HCT116 (cell line): ENCODE measurements at regions not wholly inside any gene's neighbourhood (a gene's known extent, or its start where the extent isn't known, plus 50 kb on each side); places are given as distances from the start of the nearest gene placed in this dataset.

Experiments
- ATAC-seq: fragments of 200-7000 bp; cut with Tn5 transposase; 2 replicates; pipeline ENCODE4 v1.9.1; 2020; ENCODE audit warnings: mild to moderate bottlenecking, moderate library complexity
- BruUV-seq: library from RNA; stranded (reverse); fragments of 400-500 nt; replicated peaks from 2 replicates; lab custom pipeline; 2021; lab: Mats Ljungman, UMichigan
- CTCF ChIA-PET: fragments of 300-600 bp; sonication (Branson Sonifier 250); formaldehyde crosslinking; loops from one replicate; lab custom pipeline; 2021; ENCODE audit warnings: antibody characterized with exemption; lab: Charles Lee
- POLR2A ChIA-PET: fragments of 300-600, 350-600 bp; sonication (Branson Sonifier 250); formaldehyde crosslinking; loops from one replicate; lab custom pipeline; 2021; ENCODE audit warnings: antibody characterized with exemption; lab: Charles Lee
- RAD21 ChIA-PET, 2 experiments: fragments of 300-600 bp; sonication (Branson Sonifier 250); formaldehyde crosslinking; loops; one replicate each; lab custom pipeline; 2023; ENCODE audit warnings: low total read pairs in 2 of 2; ENCODE audit not compliant: uncharacterized antibody in 2 of 2, unreplicated experiment in 2 of 2, low non-redundant PET in 1 of 2; lab: Charles Lee
- DNase-seq: peaks from one replicate; pipeline ENCODE4 v3.0.0-alpha.2; 2010; ENCODE audit warnings: low read depth, low spot score
- H2AFZ ChIP-seq: fragments of 200-600 bp; shearing (Covaris generic), sonication (generic); 2 replicates; pipeline ENCODE4 v1.6.1; 2017; ENCODE audit warnings: low read depth, mixed run types, mixed read lengths, antibody characterized with exemption, low read length; ENCODE audit not compliant: poor library complexity, severe bottlenecking
- H3K27ac ChIP-seq: 2 replicates; pipeline ENCODE4 v1.5.1; 2012; ENCODE audit warnings: low read depth, low read length
- H3K27me3 ChIP-seq: fragments of 200-600 bp; sonication (generic); 2 replicates; pipeline ENCODE4 v1.6.1; 2016; ENCODE audit warnings: mixed run types, low read length, mixed read lengths; ENCODE audit not compliant: insufficient read depth
- H3K36me3 ChIP-seq, 2 experiments: fragments of 200-500 bp in 1 of 2; fragments of 200-600 bp in 1 of 2; sonication (Bioruptor generic) in 1 of 2; sonication (generic) in 1 of 2; 2 replicates each; pipeline versions ENCODE4 v1.5.1 to v1.6.1; 2014 to 2016; ENCODE audit warnings: low read length in 2 of 2, inconsistent platforms in 1 of 2, mixed read lengths in 1 of 2, mixed run types in 1 of 2; ENCODE audit not compliant: insufficient read depth in 2 of 2, control insufficient read depth in 1 of 2
- H3K4me1 ChIP-seq, 2 experiments: fragments of 200-600 bp in 1 of 2; sonication (generic) in 1 of 2; 2 replicates each; pipeline versions ENCODE4 v1.5.1 to v1.6.1; 2012 to 2017; ENCODE audit warnings: low read length in 2 of 2, inconsistent platforms in 1 of 2, mild to moderate bottlenecking in 1 of 2, mixed read lengths in 1 of 2, mixed run types in 1 of 2, moderate library complexity in 1 of 2; ENCODE audit not compliant: insufficient read depth in 2 of 2, control insufficient read depth in 1 of 2
- H3K4me2 ChIP-seq: fragments of 200-600 bp; sonication (generic); 2 replicates; pipeline ENCODE4 v1.6.1; 2017; ENCODE audit warnings: mixed run types, low read length, mixed read lengths
- H3K4me3 ChIP-seq, 2 experiments: fragments of 200-600 bp in 1 of 2; sonication (generic) in 1 of 2; replicated peaks in 1 of 2; 2 replicates each; pipeline ENCODE4 v1.5.1; 2011 to 2016; ENCODE audit warnings: low read length in 2 of 2, control low read depth in 1 of 2, low read depth in 1 of 2, mild to moderate bottlenecking in 1 of 2, mixed read lengths in 1 of 2, mixed run types in 1 of 2
- H3K79me2 ChIP-seq: fragments of 200-600 bp; sonication (generic); 2 replicates; pipeline ENCODE4 v1.6.1; 2017; ENCODE audit warnings: mild to moderate bottlenecking, mixed run types, low read length, moderate library complexity, mixed read lengths; ENCODE audit not compliant: insufficient read depth
- H3K9ac ChIP-seq: fragments of 200-600 bp; sonication (generic); 2 replicates; pipeline ENCODE4 v1.6.1; 2016; ENCODE audit warnings: low read length, mixed read lengths
- H3K9me2 ChIP-seq: fragments of 200-600 bp; sonication (generic), shearing (Covaris generic); 2 replicates; pipeline ENCODE4 v1.6.1; 2017; ENCODE audit warnings: mixed run types, mild to moderate bottlenecking, moderate library complexity; ENCODE audit not compliant: insufficient read depth
- H3K9me3 ChIP-seq, 2 experiments: fragments of 200-500 bp in 1 of 2; fragments of 200-600 bp in 1 of 2; sonication (Bioruptor generic) in 1 of 2; sonication (generic) in 1 of 2; 2 replicates each; pipeline ENCODE4 v1.6.1; 2014 to 2017; ENCODE audit warnings: low read length in 2 of 2, mixed read lengths in 2 of 2, inconsistent platforms in 1 of 2, low read depth in 1 of 2, mild to moderate bottlenecking in 1 of 2, mixed run types in 1 of 2, moderate library complexity in 1 of 2; ENCODE audit not compliant: control insufficient read depth in 1 of 2, insufficient read depth in 1 of 2
- H4K20me1 ChIP-seq: fragments of 200-600 bp; sonication (generic), shearing (Covaris generic); 2 replicates; pipeline ENCODE4 v1.6.1; 2017; ENCODE audit warnings: mixed run types, mild to moderate bottlenecking, moderate library complexity; ENCODE audit not compliant: insufficient read depth
- CEBPB ChIP-seq: IDR thresholded peaks from 2 replicates; pipeline ENCODE4 v1.6.1; 2012; ENCODE audit warnings: low read depth
- CTCF ChIP-seq, 3 experiments: fragments of 200-600 bp in 1 of 3; sonication (generic) in 1 of 3; IDR thresholded peaks in 2 of 3; conservative IDR thresholded peaks in 1 of 3; 2 replicates each; pipeline ENCODE4 v1.5.1; 2012 to 2017; ENCODE audit warnings: low read depth in 2 of 3, low read length in 2 of 3, antibody characterized with exemption in 1 of 3, borderline replicate concordance in 1 of 3, control low read depth in 1 of 3, mild to moderate bottlenecking in 1 of 3, mixed read lengths in 1 of 3, mixed run types in 1 of 3, moderate library complexity in 1 of 3; ENCODE audit not compliant: insufficient read depth in 1 of 3
- EGR1 ChIP-seq: IDR thresholded peaks from 2 replicates; pipeline ENCODE4 v1.6.1; 2012; ENCODE audit warnings: low read depth
- EZH2 ChIP-seq: fragments of 200-600 bp; sonication (generic); IDR thresholded peaks from 2 replicates; pipeline ENCODE4 v1.6.1; 2017; ENCODE audit warnings: antibody characterized with exemption, mixed run types
- EZH2phosphoT487 ChIP-seq: fragments of 200-600 bp; IDR thresholded peaks from 2 replicates; pipeline ENCODE4 v1.6.1; 2018; ENCODE audit warnings: antibody characterized with exemption, borderline replicate concordance
- FOSL1 ChIP-seq: IDR thresholded peaks from 2 replicates; pipeline ENCODE4 v1.6.1; 2012; ENCODE audit warnings: low read depth
- JUND ChIP-seq: IDR thresholded peaks from 2 replicates; pipeline ENCODE4 v1.6.1; 2012
- MAX ChIP-seq: IDR thresholded peaks from 2 replicates; pipeline ENCODE4 v1.6.1; 2012
- POLR2AphosphoS5 ChIP-seq: IDR thresholded peaks from 2 replicates; pipeline ENCODE4 v1.6.1; 2011; ENCODE audit warnings: mild to moderate bottlenecking, low read depth, low read length, moderate library complexity
- RAD21 ChIP-seq: IDR thresholded peaks from 2 replicates; pipeline ENCODE4 v1.6.1; 2012; ENCODE audit warnings: low read depth, mild to moderate bottlenecking
- REST ChIP-seq: IDR thresholded peaks from 2 replicates; pipeline ENCODE4 v1.6.1; 2012; ENCODE audit warnings: low read depth
- SIN3A ChIP-seq: IDR thresholded peaks from 2 replicates; pipeline ENCODE4 v1.6.1; 2012; ENCODE audit warnings: low read depth
- ZBTB33 ChIP-seq: IDR thresholded peaks from 2 replicates; pipeline ENCODE4 v1.6.1; 2011; ENCODE audit warnings: mild to moderate bottlenecking, low read length, moderate library complexity; ENCODE audit not compliant: insufficient replicate concordance; ENCODE audit errors: extremely low read depth
- ZFX ChIP-seq: fragments of 450-650 bp; IDR thresholded peaks from 2 replicates; pipeline ENCODE4 v1.6.1; 2017
- ZNF274 ChIP-seq: fragments of 200-500 bp; sonication (Bioruptor generic); IDR thresholded peaks from 2 replicates; pipeline ENCODE4 v1.6.1; 2014; ENCODE audit warnings: mild to moderate bottlenecking, low read depth, low read length, inconsistent platforms
- intact Hi-C: fragments of 100-400 bp; cut with micrococcal nuclease; formaldehyde crosslinking; loops from 2 replicates; pipeline ENCODE4 v1.10.0; 2022

GRCh38 chr4:65791111-65791811 is 121.0 kb upstream of the EPHA5 start:
- peaks cover 0 to 4% of the 10 kb centered on the region in 2 experiments; a peak in 2 of 4 replicates for H3K9me3 ChIP-seq
- H3K4me1 ChIP-seq: no peaks in the 10 kb centered on the region
- BruUV-seq: no TSS peak
- no peaks in the 10 kb centered on the region for H3K9me2 ChIP-seq
- H3K36me3 ChIP-seq: no peaks in the 10 kb centered on the region
- no peak for ATAC-seq
- H3K4me2 ChIP-seq: no peak overlapping the region
- no peaks in the 10 kb centered on the region for H3K27me3 ChIP-seq
- no peaks in the 10 kb centered on the region for H3K79me2 ChIP-seq
- H3K9ac ChIP-seq: no peak overlapping the region
- H4K20me1 ChIP-seq: no peaks in the 10 kb centered on the region
- ChIA-PET CTCF (no interaction called here), POLR2A (no interaction called here)
- no peak overlapping the region for H2AFZ ChIP-seq
- no peak overlapping the region for H3K27ac ChIP-seq
- DNase-seq: no peak
- TF ChIP-seq EZH2 (no peak), FOSL1 (no peak), EGR1 (no peak), RAD21 (no peak), SIN3A (no peak), CTCF (IDR thresholded peaks at IDR 0.05 in 2 of 3, conservative IDR thresholded peaks at IDR 0.05 in 1 of 3; ENCODE audit: borderline replicate concordance in 1 of 3, insufficient read depth in 1 of 3, low read depth in 2 of 3, low read length in 2 of 3) (no peak), ZFX (no peak), MAX (no peak), CEBPB (no peak), EZH2phosphoT487 (no peak), REST (no peak), ZNF274 (no peak), JUND (no peak), ZBTB33 (no peak), POLR2AphosphoS5 (no peak)
- TF ChIP-seq, all 23 proteins: peak for 0
- intact Hi-C loops: no loop called here
- H3K4me3 ChIP-seq: no peak overlapping the region
- RAD21 ChIA-PET: no interaction called here
